GM21576 (cell line): ENCODE measurements at regions not wholly inside any gene's neighbourhood (a gene's known extent, or its start where the extent isn't known, plus 50 kb on each side); places are given as distances from the start of the nearest gene placed in this dataset.
"Not testable (repeated sequence)": the region's sequence is repeated elsewhere in the genome, so short reads cannot be mapped to it uniquely, and the experiment has no call there.

Source experiments
- ATAC-seq: cut with Tn5 transposase; IDR thresholded peaks from one replicate; pipeline ENCODE4 v1.9.1; 2021; ENCODE audit warnings: mild to moderate bottlenecking, moderate library complexity; ENCODE audit not compliant: unreplicated experiment

DNA sequence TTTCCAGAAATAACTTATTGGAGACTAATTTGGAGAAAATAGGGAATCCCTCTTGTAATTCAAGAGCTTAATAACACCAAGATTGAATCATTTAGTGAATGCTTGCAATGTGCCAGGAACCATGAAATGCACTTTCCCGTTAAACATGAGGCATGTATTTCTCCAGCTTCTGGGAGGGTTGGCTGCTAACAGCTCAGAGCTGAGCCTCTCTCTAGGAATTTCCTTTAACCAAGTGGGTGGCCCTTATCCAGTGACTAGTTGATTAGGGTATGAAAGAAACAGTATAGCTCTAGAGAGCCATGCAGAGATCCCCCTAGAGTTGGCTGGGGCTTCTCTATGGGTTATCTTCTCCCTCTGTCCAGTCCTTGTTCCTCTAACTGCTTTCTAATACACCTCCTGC, 356.4 kb upstream of the GOT2 start:
- no peak for ATAC-seq

DNA sequence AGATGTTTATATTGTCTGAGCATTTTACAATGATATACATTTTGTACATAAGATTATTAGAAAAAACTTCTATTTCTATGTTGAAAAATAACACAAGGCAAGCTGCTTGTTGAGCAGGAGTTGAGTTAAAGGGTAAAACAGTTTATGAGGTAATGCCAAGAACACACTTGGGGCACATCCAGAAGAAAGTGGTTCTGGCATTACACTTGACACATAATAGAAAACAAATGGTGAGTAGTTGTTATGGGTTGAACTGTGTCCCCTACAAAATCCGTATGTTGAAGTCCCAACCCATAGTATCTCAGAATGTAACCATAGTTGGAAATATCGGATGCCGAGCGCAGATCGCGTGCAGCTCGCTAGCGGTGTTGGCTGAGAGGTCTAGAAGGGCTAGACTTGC, 354.3 kb upstream of the GOT2 start:
- no peak for ATAC-seq

DNA sequence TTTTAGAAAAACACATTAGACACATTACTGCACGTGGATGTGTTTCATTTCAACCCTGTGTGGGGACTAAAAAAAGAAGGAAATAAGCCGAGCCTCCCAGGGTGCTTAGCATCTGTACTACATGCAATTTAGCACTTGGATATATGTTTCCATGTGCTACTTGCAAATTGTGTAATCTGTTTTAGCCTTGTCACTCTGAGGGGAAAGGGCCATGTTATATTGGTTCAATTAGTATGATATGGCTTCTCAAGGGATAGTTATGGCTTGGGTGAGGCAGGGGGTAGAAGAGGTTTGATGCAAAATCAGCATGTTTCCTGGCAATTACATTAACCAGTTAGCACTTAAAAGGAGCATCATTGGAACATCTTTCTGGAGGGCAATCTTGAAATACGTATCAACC, 353.5 kb upstream of the GOT2 start:
- ATAC-seq: no peak

DNA sequence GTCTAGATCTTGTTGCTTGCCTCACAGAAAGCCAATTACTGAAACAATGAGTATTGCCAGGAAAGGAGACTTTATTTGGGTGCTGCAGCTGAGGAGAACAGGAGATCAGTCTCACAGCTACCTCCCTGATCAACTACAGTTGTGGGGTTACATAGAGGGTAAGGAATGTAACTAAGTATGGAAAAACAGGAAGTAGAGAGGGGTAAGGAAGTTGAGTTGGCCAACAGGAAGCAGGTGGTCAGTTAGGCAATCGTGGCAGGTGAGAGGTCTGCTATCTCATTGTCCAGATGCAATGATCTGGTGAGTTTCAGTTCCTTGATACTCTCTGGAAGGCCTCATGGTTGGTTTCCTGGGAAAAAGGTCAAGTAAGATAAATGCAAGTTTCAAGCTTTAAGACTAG, 333.1 kb upstream of the GOT2 start:
- ATAC-seq: no peak

DNA sequence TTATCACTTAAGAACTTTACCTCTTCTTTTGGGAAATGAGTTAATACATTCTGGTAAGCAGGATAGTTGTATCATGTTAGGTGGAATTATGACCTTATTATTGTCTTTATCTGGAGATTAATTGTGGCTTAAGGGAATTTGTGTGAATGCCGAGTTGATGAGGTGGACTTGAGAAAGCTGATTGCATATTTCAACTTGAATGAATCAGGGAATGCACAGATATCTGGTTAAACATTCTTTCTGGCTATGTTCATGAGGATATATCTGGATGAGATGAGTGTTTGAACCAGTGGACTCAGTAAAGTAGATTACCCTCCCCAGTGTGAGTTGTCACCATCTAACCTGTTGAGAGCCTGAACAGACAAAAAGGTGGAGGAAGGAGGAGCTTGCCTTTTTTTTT, 326.1 kb upstream of the GOT2 start:
- ATAC-seq: no peak

DNA sequence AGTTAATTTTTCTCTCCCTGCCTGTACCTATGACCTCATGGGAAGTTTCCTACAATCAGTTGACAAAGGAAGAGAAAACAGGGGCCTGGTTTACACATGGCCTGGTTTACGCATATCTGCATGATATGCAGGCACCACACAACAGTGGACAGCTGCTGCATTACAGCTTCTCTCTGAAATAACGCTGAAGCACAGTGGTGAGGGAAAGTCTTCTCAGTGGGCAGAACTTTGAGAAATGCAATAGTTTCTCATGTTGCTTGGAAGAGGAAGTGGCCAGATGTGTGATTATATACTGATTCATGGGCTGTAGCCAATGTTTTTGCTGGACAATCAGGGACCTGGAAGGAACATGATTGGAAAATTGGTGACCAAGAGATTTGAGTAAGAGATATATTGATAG, 324.1 kb upstream of the GOT2 start:
- ATAC-seq: no peak

DNA sequence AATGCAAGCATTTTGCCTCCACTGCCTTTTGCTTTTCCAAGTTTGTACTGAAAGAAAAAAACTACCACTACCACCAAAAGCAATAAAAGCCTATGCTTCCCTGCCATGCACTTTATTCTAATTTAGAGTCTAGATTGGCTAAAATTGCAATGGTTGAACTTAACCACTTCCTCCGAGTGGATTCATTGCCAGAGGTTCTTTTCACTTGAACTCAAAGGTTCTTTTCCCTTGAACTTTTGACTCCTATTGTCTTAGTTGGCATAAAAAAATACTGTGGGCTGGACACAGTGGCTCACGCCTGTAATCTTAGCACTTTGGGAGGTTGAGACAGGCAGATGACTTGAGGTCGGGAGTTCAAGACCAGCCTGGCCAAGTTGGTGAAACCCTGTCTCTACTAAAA, 319.8 kb upstream of the GOT2 start:
- no peak for ATAC-seq

DNA sequence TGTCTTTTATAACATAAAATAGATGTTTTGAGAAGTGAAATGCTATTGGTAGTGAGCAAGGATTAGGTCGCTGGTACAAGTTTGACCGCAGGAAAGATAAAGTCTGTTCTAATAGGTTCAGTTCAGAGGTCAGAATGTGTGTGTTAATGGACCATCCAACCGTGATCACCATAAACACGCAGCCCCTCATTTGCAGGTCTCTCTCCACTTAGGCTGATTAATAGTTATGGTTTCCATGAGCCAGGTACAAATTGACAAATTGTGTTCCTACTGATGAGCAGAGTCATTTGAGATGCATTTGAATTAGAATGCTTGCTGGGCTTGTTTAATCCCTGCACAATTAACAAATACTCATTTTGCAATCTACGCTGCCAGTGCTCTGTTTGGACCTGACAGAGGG, 318.1 kb upstream of the GOT2 start:
- no peak for ATAC-seq

DNA sequence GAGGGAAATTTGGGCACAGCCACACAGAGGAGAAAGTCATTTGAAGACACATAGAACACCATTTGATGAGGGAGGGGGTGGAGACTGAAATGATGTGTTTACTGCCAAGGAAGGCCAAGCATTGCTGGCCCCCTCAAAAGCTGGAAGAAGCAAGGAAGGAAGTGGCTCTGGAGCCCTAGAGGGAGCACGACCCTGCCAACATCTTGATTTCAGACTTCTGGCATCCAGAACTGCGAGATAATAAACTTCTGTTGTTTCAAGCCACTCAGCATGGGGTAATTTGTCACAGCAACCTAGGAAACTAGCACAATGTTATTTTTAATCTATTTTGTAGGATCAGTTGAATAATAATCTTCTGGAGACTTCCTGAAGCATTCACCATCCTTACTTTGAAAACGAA, 314.8 kb upstream of the GOT2 start:
- ATAC-seq: no peak

DNA sequence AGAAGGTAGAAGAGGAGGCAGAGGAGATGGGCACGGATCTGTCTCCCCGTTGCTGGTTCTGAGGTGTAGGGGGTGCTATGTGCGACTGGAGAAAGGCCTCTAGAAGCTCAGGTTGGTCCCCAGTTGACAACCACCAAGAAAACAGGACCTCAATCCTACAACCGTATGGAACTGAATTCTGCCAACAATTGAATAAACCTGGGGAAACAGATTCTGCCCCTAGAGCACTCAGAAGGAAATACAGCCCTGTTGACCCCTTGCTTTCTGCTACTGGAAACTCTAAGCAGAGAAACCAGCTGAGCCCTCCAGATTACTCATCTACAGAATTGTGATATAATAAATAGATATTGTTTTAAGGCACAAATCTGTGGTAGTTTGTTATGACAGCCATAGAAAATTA, 313.0 kb upstream of the GOT2 start:
- ATAC-seq: no peak

DNA sequence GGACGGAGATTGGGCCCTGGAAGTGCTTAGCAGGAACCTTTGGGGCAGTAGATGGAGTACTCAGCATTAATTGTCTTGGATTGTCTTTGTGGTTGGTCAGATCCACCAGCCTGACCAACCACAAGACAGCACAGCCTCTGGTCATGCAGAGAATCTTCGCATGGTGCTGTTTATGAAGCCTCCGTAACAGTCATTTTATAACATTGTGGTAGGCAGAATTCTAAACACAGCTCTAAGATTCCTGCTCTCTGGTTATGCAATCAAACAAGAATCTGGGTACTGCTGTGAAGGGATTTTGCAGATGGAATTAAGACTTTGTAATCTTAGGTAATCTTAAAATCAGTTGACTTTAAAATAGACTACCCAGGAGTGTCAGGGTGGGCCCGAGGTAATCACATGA, 312.2 kb upstream of the GOT2 start:
- ATAC-seq: no peak

DNA sequence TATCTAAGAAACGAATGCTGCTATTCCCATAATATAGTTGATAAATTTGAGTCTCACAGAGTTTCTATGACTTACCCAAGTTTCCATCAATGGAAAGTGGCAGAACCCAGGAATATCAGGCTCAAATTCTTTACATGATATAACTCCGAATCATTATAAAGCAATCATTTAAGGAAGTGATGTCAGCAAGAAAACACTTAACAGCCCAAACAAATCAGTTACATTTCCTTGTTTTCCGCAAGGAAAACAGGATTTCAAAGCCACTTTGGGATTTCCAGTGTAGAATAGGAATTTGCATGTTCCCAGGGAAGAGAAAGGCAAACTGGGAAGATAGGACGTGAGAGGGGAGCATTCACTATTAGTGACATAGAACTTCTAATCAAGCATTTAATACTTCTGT, 311.4 kb upstream of the GOT2 start:
- ATAC-seq: no peak

DNA sequence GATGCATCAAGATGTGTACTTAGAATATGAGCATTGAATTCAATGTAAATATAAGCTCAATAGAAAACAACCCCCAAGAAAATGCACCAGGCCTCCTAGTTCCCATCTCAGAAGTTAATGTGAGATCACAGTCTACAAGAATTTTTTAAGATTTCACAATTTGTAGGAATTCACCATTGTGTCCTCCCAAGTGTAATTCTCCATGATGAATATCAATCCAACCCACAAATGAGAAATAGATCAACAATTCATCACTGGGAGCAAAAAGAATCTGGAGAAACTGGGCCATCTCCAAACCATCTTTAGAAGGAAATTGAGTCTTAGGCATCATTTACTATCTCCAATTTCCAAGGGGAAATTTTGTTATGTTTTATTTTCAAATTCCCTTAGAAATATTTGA, 310.5 kb upstream of the GOT2 start:
- ATAC-seq: no peak

DNA sequence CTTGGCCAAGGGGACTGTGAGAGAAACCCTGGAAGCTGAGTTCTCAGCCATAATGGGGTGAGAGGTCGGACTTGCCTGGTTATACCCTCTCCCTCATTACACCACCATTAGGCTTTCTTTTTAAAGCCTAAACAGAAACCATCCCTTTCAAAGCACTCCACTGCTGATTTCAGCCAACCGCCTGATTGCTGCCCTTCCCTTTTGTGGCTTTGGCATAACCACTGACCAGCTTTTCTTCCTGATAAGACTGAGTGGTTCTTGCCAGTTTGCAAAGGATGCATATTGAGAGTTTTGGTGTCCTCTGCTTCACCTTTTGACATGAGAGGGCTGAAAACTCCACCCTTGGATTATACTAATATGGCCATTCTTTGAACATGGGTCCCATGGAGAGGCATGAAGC, 308.2 kb upstream of the GOT2 start:
- no peak for ATAC-seq

DNA sequence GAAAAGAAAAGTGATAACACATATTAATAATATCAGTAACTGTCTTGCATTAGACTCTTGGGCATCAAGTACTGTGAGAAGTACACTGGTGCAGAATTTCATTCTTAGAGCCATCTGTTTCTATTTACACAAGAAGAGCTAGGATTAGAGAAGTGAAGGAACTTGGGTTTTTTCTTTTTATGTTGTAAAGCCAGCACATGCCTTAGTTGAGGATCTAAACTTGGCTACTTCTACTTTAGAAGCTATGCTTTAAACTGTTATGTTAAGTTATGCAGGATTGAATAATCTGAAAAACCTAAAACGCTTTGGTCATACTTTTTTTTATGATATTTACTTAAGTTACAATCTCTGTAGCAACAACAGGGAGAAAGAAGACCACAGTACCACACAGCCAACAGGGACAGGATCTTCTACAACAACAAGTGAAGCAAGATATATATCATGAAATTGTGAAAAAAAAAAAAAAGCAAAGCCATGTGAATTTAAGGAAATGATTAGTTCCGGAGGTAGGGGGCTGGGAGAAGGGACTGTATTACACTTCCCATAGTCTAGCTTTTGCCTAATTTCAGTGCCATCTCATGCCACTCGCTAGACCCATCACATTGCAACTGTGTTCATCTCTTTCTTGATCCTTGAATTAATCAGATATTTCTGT, 305.1 kb upstream of the GOT2 start:
- no peak for ATAC-seq

DNA sequence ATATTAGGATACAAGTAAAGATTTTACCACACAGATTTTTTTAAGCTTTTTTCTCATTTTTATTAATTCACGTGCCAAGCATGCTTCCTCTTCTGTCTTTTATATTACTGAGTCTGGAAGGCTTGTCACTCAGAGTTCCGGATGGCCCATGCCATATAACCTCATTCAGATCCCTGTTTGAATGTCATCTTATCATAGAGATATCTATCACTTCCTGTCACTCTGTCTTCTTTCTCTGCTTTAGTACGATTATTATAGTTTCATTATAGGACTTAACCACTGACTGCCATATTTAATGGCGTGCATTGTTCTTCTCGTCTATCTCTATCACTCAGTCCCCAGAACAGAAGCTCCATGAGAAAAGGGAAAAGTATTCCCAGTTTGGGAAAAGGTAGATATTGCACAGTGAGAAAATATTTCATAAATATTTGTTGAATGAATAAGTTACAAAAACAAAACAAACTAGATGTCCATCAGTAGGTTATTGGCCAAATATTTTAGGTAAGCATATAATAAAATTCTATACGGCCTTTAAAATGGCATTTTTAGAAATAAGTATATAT, 296.9 kb upstream of the GOT2 start:
- ATAC-seq: no peak

DNA sequence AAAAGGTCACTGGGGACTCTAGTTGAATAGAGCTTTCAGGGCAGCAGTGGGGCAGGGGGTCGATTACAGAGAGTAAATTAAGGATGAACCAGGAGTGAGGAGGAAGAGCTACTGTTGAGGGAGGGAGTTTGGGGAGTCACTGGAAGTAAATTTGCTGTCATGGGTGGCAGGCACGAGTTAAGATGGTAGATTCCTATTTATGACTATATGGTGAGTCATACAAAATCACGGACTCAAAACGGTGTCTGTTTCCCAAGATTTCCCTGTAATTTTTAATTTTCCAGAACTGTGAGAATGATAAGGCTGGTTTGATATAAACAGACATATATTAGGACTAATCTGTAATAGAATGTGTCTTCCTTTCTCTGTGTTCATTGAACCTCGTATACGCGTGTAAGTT, 287.6 kb upstream of the GOT2 start:
- ATAC-seq: no peak

DNA sequence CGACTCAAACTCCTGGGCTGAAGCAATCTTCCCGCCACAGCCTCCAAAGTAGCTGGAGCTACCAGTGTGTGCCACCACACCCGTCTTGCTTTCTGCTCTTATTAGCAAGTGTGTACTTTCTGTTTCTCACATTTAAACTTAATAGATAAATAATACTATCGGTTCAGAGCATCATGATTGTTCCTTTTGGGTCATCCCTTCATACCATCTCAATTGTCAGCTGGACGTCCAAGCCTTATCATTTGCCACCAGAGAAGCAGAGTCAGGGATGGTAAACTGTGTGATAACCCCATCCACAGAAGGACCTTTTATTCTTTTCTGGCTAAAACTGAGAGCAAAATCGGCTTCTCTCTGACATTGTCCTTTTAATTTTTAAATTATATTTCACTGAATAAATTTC, 279.8 kb upstream of the GOT2 start:
- ATAC-seq: no peak

DNA sequence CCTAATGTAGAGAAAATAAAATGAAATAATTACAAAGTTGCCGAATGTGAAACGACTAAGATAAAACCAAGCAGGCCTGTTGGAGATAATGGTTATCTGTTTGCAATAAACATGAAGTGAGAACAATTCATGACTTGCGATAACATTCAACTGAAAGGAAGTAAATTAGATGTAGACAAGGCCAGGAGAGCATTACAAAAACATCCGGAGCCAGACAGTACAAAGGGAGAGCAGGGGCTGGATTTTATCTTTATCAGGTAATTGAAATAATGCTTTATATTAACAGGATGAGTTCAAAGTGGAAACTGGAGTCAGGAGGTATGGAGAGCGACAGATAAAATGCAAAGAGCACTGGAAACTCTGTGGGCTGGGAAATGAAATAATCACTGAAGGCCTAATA, 265.6 kb upstream of the GOT2 start:
- ATAC-seq: no peak

DNA sequence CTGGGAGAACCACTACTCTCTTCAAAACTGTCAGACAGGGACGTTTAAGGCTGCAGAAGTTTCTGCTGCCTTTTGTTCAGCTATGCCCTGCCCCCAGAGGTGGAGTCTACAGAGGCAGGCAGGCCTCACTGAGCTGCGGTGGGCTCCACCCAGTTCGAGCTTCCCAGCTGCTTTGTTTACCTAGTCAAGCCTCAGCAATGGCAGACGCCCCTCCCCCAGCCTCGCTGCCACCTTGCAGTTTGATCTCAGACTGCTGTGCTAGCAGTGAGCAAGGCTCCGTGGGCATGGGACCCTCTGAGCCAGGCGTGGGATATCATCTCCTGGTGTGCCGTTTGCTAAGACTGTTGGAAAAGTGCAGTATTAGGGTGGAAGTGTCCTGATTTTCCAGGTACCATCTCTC, 258.6 kb upstream of the GOT2 start:
- not testable (repeated sequence) for ATAC-seq

DNA sequence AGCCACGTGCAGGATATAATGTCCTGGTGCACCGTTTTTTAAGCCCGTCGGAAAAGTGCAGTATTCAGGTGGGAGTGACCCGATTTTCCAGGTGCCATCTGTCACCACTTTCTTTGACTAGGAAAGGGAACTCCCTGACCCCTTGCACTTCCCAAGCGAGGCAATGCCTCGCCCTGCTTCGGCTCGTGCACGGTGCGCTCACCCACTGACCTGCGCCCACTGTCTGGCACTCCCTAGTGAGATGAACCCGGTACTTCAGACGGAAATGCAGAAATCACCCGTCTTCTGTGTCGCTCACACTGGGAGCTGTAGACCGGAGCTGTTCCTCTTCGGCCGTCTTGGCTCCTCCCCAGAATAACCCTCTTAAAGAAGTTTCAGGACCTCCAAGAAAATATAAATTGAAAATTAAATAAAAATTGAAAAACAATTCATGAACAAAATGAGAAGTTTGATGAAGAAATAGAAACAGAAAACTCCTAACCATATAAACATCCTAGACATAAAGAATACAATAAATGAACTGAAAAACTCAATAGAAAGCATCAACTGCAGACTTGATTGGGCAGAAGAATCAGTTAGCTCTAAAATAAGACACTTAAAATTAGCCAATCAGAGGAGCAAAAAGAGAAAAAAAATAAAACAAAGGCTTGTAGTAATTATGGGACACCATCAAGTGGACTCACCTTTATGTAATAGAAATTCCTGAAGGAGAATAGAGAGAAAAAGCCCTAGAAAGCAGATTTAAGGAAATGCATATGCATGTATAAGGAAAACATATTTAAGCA, 249.3 kb upstream of the GOT2 start:
- not testable (repeated sequence) for ATAC-seq

DNA sequence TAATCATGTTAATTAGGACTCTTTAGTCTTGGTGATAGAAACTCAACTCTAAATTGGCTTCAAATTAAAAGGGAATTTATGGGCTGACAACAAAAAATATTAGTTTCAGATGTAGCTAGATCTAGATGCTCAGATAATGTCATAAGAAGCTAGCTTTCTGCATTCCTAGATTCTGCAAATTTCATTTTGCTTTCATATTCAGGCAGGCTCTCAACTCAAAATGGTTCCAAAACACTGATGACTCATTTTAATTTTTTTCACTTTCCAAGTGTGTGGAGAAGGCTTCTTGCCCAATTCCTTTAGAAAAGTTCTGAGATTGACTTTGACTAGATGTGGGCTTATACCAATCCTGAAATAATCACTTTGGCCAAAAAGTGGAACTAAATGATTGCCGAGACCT, 236.7 kb upstream of the GOT2 start:
- peak; percentile 80 for ATAC-seq

DNA sequence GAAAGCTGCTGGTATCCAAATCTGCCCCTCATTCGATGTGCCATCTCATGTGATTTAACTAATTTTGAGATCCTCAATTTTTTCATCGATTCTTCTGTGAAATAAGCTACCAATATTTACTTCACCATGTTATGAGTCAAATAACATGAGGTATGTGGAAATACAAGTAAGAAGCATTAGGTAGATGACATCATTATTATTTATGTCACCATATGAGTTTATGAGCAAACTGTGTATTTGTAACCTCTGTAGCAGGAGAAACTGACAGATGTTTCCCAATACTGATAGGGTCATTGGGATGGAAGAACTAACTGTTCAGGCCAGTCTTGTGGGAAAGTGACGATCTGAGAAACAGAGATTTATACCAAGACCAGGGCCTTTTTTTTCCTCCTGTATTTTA, 229.4 kb upstream of the GOT2 start:
- no peak for ATAC-seq
